NCI-H2196 treated with DMSO at 0.1 percent for 48 hours (cell line): ENCODE measurements at regions not wholly inside any gene's neighbourhood (a gene's known extent, or its start where the extent isn't known, plus 50 kb on each side); places are given as distances from the start of the nearest gene placed in this dataset.
"Not testable (repeated sequence)": the region's sequence is repeated elsewhere in the genome, so short reads cannot be mapped to it uniquely, and the experiment has no call there.

Experiments
- DNase-seq: peaks from one replicate; lab custom pipeline; 2025; ENCODE audit not compliant: unreplicated experiment; lab: John Stamatoyannopoulos, UW

- DNase-seq: no peak
These were observed 1247.6 kb downstream of the PCDH17 start for GRCh38 chr13:58879114-58879513.

DNA sequence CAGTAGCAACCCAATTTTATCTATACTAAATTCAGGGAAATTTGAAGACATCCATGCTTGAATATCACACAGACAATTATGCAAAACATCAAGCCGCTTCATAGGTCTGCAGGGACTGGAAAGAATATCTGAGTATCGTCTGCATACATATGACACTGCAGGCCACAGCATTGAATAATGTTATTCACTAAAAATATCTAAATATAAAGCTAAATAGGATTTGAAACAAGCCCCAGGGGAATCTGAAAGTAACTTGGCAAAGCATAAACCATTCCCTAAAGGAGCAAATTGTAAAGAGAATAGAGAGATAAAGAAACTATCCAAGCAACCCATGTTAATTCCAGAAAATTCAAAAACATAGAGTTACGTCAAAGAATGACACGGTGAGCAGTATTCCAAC, 1251.0 kb downstream of the PCDH17 start:
- DNase-seq: no peak

DNA sequence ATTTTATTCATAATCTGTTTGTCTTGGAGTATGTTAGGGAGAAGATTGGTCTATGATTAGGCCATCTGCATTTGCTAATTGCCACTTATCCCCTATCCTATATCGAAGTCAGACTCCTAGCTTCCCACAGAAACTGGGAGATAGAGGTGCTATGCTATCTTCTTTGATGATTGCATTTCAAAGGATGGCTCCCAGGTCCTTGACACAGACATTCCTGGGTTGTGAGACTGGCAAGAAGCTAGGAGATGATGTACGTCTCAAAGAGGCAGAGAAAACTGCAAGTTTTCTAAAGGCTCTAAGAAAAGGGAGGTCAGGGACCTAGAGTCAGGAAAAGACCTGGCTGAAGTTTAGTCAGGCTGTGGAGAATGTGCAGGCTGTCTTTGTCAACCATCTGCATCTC, 1251.9 kb downstream of the PCDH17 start:
- no peak for DNase-seq

GRCh38 chr13:58884353-58885209, 1253.0 kb downstream of the PCDH17 start:
- DNase-seq: no peak

DNA sequence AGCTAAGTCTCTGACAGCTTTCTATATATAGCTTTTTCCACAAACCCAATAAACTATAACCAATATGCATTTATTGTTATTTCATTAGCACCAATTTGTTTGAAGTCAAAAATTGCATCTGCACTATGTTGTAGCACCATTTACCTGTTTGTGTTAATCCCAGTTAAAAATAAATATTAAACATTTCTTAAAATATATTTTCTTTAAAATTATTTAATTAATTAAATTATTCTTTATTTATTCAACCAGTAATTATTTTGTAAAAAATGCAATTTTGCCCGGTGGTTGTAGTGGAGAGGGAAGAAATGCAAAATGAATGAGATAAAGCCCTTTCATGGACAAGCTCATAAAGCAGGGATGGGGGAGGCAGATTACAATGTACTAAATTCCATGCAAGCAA, 1257.9 kb downstream of the PCDH17 start:
- no peak for DNase-seq

DNA sequence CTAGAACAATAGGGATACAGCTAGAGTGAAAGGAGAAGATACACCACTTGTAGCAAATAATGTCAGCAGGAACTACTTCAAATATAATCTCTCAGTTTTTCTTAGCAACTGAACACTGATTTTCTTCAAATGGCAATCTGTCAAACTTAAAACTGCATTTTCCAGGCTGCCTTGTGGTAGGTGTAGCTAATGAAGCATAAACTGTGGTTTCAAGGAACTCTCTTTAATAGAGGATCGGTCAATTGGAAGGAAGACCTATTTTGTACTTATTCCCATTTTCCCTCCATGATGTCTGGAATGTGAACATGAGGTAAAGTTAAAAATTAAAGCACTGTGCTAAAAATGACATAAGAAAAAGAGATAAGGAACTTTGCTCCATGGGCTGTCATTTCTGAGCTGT, 1261.9 kb downstream of the PCDH17 start:
- no peak for DNase-seq

DNA sequence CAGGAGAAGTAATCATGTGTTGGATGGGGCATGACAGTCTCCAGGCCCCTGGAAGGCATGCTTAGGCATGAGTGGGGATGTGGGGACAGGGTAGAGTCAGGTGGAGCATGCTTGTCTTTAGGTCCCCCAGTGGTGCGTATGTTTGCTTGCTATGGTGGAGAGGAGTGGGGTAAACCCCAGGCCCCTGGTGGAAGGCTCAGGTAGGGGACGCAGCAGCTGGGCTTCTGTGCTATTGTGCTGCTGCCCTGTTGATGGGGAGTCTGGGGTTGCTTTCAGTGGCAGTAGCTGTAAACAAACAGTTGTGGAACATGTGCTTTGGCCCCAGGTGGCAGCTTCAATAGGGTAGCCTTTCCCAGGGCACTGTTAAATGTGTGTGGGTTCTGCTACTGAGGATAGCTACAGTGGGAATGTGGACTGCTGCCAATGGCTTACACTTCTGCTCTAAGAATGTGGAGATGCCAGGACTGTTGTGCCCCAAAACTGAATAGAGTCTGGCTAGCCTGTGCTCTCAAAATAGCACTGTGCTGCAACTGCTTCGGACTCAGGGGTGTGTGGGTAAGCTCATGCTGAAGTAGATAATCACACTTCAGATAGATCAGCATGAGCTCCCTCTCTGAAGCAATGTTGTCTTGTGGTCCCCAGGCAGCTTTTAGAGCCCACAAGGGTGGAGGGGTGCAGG, 1257.3 kb downstream of the DIAPH3 start:
- DNase-seq: no peak

DNA sequence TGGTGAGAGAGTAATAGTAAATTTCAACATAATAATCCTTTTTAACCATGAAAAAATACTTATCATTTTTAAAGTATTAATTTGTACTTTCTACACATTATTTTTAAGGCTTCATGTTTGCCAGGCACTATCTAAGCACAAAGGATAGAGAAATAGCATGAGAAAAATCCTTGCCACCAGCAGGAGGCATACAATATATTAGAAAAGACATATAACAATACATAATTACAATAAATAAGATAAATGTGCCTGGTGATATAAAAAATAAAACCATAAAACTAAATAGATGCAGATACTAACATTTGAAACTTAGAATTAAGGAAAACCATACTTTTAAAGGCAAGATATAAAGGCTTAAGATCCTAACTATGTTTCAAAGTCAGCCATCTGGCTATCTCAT, 1256.4 kb downstream of the DIAPH3 start:
- DNase-seq: no peak

DNA sequence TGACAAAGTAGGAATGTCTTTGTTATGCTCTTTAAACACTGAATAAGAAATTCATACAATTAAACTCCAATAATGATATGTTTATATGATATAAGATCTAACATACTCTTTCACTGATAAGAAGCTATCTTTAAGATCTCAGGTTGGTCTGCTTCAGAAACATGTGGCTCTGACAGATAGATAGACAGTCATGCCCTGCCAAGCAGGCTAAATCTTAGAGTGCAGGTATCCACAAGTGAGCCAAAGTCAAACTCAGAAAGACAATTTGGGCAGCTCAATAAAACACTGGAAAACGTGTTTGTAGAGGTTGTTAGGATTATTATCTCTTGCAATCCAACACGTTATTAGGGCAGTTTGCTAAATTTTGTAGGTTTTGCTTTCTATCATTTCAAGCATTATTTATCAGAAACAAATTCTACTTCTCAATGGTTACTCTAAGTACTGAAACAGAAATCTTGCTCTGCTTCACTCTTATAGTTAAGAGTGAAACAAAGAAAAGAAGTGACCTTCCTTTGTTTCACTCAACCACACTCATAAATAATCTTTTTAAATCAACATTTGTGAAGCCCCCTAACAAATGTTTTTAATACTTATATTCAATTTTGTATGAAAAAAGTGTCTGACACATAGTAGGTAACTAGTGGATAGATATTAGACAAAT, 1255.6 kb downstream of the DIAPH3 start:
- no peak for DNase-seq

DNA sequence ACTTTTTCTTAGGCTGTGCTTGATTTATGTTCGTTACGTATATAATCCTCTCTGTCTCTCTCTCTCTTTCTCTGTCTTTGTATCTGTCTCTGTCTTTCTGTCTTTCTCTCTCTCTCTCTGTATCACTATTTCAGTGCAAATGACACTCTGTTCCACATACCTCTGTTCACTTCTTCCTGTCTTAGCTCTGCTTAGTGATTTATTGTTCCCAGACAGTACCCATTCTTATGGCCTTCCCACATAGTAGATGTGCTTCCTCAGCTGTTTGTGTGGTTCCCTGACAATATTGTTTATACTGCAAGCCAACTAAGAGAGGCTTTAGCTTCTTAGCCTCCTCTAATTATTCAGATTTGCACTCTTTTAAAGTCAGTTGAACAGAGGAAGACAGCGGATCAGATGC, 1244.2 kb downstream of the DIAPH3 start:
- no peak for DNase-seq

DNA sequence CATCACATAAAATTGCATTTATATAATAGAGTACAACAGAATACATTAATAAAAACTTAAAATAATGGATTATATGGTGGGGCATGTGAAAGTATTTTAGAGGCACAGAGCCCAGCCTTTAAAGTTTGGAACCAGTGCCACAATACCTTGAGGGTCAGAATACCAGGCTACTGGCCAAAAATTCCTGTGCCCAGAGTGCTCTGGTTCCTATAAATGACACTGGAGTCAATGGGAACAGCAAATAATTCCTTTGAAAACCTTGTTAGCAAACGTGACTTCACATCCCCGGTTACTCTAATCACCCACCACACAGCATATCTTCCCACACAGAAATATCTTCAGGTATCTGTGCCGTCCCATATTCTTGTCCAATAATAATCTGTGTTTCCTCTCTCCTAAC, 1242.6 kb downstream of the DIAPH3 start:
- no peak for DNase-seq

DNA sequence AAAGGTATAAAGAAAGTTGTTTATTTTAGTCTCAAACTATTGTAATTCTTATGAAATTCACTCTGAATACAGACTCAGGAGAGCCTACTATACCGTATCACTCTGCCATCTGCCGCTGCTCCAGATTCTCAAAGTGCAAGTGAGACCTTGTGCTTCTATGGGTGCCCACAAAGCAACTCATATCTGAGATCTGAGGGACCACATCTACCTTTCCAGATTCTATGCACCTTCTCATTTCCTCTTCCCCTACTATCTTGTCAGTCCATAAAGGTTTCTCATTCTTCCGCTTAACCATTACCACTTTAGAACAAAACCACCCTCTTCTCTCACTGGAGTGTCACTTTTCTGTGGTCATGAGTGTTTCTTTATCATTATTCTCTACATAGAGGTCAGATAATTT, 1236.9 kb downstream of the DIAPH3 start:
- DNase-seq: no peak

DNA sequence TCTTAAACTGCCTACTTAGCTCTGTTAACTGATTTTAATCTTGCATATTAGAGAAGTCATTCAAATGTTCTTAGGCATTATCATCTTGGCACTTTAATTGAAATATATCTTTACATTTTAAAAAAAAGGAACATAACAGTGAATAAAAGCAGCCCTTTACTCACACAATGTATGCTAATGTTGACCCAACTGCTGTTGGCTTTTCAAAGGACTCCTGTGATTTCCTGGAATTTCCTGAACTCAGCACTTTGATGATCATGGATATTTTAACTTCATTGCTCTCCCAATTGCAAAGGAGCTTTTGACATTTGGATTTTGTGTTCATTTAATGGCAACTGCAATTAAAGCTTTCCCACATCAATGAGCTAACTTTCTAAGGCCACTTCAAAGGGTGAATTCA, 1230.3 kb downstream of the DIAPH3 start:
- no peak for DNase-seq

DNA sequence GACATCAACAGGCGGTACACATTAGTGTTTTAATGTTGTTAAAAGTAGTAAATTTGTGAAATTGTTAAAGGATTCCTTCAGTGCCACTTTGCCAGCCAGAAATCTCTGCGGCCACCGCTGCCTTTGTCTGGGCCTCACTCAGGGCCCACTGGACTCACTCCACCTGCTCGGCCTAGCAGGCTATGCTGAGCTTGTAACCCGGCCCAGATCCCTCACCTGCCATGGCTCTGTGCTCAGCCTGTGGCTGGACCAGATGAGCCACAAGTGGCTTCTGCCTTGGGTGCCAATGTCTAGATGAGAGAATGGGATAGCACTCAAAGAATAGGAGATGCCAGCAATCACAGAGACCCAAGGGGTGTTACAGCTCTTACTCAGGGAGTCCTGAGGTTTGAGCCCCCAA, 1228.0 kb downstream of the DIAPH3 start:
- no peak for DNase-seq

DNA sequence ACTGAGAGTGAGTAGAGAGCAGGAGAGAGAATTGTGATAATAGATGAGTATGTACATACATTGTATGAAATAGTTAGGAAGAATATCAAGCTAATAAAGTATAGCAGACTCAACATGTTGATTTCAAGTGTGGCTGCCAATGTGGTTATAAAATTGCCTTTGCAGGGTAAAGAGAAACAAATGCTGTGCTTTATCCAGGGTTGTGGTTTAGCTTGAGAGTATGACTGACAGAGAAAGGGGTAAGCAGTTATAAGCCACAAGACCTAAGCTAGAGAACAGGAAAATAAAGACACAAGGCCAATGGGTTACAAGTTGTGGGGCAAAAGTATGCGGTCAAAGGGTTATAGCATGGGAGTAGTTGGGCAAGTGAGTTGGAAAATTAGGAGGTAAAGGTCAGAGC, 1217.5 kb downstream of the DIAPH3 start:
- no peak for DNase-seq

DNA sequence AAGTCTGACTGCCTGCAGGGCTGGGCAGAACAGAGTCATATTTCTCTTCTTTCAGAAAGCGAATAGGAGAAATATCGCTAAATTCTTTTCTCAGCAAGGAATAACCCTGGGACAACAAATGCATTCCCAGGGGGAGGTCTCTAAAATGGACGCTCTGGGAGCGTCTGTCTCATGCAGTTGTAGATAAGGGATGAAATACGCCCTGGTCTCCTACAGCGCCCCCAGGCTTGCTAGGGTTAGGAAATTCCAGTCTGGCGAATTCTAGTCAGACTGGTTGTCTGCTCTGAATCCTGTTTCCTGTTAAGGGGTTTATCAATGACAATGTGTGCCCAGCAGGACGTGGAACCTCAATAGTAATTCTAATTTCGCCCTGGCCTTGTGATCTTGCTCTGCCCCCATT, 1214.1 kb downstream of the DIAPH3 start:
- no peak for DNase-seq

GRCh38 chr13:58950911-58951310, 1212.8 kb downstream of the DIAPH3 start:
- DNase-seq: no peak

DNA sequence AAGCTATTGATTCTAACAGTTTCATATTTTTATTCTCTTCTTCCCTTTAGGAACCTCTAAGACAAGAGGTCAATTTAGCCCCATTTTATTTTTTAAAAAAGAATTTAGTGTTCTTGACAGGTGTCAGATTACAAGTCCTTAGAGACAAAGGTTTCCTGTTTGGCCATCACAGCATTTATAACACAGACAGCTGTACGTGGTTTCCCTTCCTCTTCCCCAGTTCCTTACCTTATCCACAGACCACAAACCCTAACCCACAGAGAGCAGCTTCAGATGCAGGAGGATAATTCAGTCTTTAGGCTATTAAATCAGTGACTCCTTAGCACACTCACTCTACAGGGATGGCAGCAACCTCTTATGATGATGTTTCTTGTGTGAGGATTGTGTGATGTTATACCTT, 1210.1 kb downstream of the DIAPH3 start:
- no peak for DNase-seq

DNA sequence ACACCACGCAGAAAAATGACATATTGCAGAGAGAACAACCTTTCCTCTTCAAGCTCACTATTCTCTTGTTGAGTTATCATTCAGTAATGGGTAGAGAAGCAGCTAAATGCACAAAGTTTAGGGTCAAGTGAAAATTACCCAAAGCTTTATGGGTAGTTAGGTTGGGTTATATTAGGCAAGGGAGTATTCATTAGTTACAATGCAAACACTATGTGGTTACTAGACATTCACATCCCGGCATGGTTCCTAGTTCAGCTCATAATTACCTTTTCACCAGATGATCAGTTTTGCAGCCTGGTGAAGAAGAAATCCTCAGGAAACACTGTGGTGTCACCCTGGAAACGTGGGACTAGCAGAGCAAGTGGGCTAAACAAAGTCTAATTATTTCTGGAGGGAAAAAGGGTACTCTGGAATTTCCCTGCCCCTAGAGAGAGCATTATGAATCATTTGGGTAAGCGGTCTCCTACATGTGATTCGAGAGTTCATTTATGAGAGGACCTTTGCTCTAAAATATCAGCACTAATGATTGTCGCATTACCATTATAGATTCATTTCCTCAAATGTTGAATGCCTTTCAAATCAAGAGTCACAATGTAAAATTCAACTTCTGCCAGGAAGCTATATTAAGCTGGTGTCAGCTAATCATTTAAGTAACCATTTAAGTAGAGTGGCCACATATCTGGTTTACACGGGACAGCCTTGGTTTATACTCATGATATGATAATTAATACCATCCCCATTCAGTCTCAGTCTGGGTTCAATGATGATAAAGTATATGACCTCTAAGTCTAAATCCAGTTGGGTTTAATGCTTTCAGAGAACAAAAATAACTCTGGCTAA, 1208.0 kb downstream of the DIAPH3 start:
- no peak for DNase-seq

DNA sequence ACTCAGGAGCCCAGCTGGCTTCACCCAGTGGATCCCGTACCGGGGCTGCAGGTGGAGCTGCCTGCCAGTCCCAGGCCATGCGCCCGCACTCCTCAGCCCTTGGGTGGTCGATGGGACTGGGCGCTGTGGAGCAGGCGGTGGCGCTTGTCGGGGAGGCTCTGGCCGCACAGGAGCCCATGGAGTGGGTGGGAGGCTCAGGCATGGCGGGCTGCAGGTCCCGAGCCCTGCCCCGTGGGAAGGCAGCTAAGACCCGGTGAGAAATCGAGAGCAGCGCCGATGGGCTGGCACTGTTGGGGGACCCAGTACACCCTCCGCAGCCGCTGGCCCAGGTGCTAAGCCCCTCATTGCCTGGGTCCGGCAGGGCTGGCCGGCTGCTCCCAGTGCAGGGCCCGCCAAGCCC, 1205.6 kb downstream of the DIAPH3 start:
- not testable (repeated sequence) for DNase-seq

- DNase-seq: no peak
These were observed 1202.8 kb downstream of the DIAPH3 start for GRCh38 chr13:58960888-58961287.
